ENCODE measurements at regions not wholly inside any gene's neighbourhood (a gene's known extent, or its start where the extent isn't known, plus 50 kb on each side); places are given as distances from the start of the nearest gene placed in this dataset.

GRCh38 chr20:52311209-52311794 is 119.7 kb upstream of the ZFP64 start:
- DNase-seq (ENCODE audit: low read depth, low spot score) (no peak), ATAC-seq (no peak), FAIRE-seq (no peak)
- H3K79me2 ChIP-seq (ENCODE audit: control insufficient read depth, insufficient read depth, low read length): no peaks in the 10 kb centered on the region
- H3K36me3 ChIP-seq (ENCODE audit: control insufficient read depth in 2 of 2, insufficient read depth in 2 of 2, low read length in 1 of 2): no peaks in the 10 kb centered on the region
- H2AFZ ChIP-seq (ENCODE audit: control insufficient read depth, low read depth, low read length): no peak overlapping the region
- SMC1A ChIA-PET (ENCODE audit: uncharacterized antibody, unreplicated experiment): interaction anchor here (0.6 to 2.2 kb wide), 9 partner anchors 10 to 1628 kb away, joined by 3 to 7 read pairs (median 4); no protein-coding TSS in a partner anchor
- intact Hi-C loops (cut with micrococcal nuclease; ENCODE audit: unreplicated experiment) (no loop called here), in situ Hi-C loops (cut with MboI) (loop anchor here (10.0 kb wide), 1 partner anchor 903 kb away; no protein-coding TSS in a partner anchor)
- H3K27me3 ChIP-seq (replicated peaks in 1 of 2; ENCODE audit: control insufficient read depth in 2 of 2, insufficient read depth in 2 of 2, low read length in 1 of 2): no peaks in the 10 kb centered on the region
- CTCF ChIA-PET: interaction anchor here (0.6 to 3.3 kb wide), 25 partner anchors 10 to 1896 kb away, joined by 3 to 28 read pairs (median 5); partner anchors contain the start of gene PFDN4
- RAD21 ChIA-PET (ENCODE audit: unreplicated experiment): interaction anchor here (1.6 to 2.2 kb wide), 3 partner anchors 67 to 1236 kb away, joined by 8 to 10 read pairs (median 9); no protein-coding TSS in a partner anchor
- no TSS peak for BruUV-seq (replicated peaks)
- POLR2A ChIA-PET: interaction anchor here (0.6 kb wide), 1 partner anchor 71 kb away, joined by 3 read pairs; no protein-coding TSS in a partner anchor
- H3K4me2 ChIP-seq (ENCODE audit: control insufficient read depth, insufficient read depth): no peak overlapping the region
- TF ChIP-seq TCF12 (IDR thresholded peaks at IDR 0.05; ENCODE audit: low read depth, low read length): no peak
- no peak for TF ChIP-seq POU2F2 (IDR thresholded peaks at IDR 0.05; ENCODE audit: borderline replicate concordance, low read depth, low read length)
- TF ChIP-seq BACH1 (IDR thresholded peaks at IDR 0.05; ENCODE audit: borderline replicate concordance): no peak
- no peak for TF ChIP-seq IKZF1 (conservative IDR thresholded peaks at IDR 0.05)
- TF ChIP-seq KDM1A (IDR thresholded peaks at IDR 0.05; ENCODE audit: borderline replicate concordance): no peak
- no peaks in the 10 kb centered on the region for H3K9me3 ChIP-seq (replicated peaks; ENCODE audit: control insufficient read depth, insufficient read depth, low read length)
- no peaks in the 10 kb centered on the region for H3K4me1 ChIP-seq (ENCODE audit: control insufficient read depth, insufficient read depth, low read length)
- H4K20me1 ChIP-seq (ENCODE audit: control insufficient read depth, insufficient read depth): no peaks in the 10 kb centered on the region
- H3K27ac ChIP-seq (ENCODE audit: control insufficient read depth, insufficient read depth): no peak overlapping the region
- WGBS (ENCODE audit: insufficient coverage, insufficient replicate concordance, low lambda C conversion rate, missing lambda C conversion rate): 32% methylated on average over 8 of the region's 8 CpGs
- no peak overlapping the region for H3K9ac ChIP-seq (ENCODE audit: control insufficient read depth, insufficient read depth, low read length)
- H3K4me3 ChIP-seq: no peak overlapping the region

- in situ Hi-C loops (cut with MboI): no loop called here
- RAD21 ChIA-PET (ENCODE audit: unreplicated experiment): no interaction called here
- no peak overlapping the region for H3K4me3 ChIP-seq
These were observed 117.6 kb upstream of the ZFP64 start for GRCh38 chr20:52309181-52309580.

More at GRCh38 chr20:52309181-52309580, 117.6 kb upstream of the ZFP64 start:
- 22% methylated on average over 7 of the region's 7 CpGs for WGBS (ENCODE audit: insufficient coverage, insufficient replicate concordance, low lambda C conversion rate, missing lambda C conversion rate)
- no peaks in the 10 kb centered on the region for H3K36me3 ChIP-seq (ENCODE audit: control insufficient read depth in 2 of 2, insufficient read depth in 2 of 2, low read length in 1 of 2)
- no peak for DNase-seq (ENCODE audit: low read depth, low spot score)
- H3K4me2 ChIP-seq (ENCODE audit: control insufficient read depth, insufficient read depth): no peak overlapping the region
- no peak overlapping the region for H3K9ac ChIP-seq (ENCODE audit: control insufficient read depth, insufficient read depth, low read length)
- ChIA-PET SMC1A (ENCODE audit: uncharacterized antibody, unreplicated experiment) (interaction anchor here (0.9 kb wide), 1 partner anchor 181 kb away, joined by 3 read pairs; no protein-coding TSS in a partner anchor), CTCF (interaction anchor here (0.9 to 1.7 kb wide), 3 partner anchors 8 to 1795 kb away, joined by 3 to 5 read pairs (median 3); no protein-coding TSS in a partner anchor), POLR2A (no interaction called here)
- H3K27ac ChIP-seq (ENCODE audit: control insufficient read depth, insufficient read depth): no peak overlapping the region
- TF ChIP-seq BCL3 (IDR thresholded peaks at IDR 0.05; ENCODE audit: borderline replicate concordance, insufficient read depth, low read depth, low read length, poor library complexity, severe bottlenecking): no peak
- FAIRE-seq: no peak
- no peaks in the 10 kb centered on the region for H4K20me1 ChIP-seq (ENCODE audit: control insufficient read depth, insufficient read depth)
- no peak for ATAC-seq
- H3K4me1 ChIP-seq (ENCODE audit: control insufficient read depth, insufficient read depth, low read length): no peaks in the 10 kb centered on the region
- no peak overlapping the region for H2AFZ ChIP-seq (ENCODE audit: control insufficient read depth, low read depth, low read length)
- intact Hi-C loops (cut with micrococcal nuclease; ENCODE audit: unreplicated experiment): no loop called here
- H3K9me3 ChIP-seq (replicated peaks; ENCODE audit: control insufficient read depth, insufficient read depth, low read length): no peaks in the 10 kb centered on the region
- no peaks in the 10 kb centered on the region for H3K79me2 ChIP-seq (ENCODE audit: control insufficient read depth, insufficient read depth, low read length)
- H3K27me3 ChIP-seq (replicated peaks in 1 of 2; ENCODE audit: control insufficient read depth in 2 of 2, insufficient read depth in 2 of 2, low read length in 1 of 2): no peaks in the 10 kb centered on the region
- BruUV-seq (replicated peaks): no TSS peak

All from GM12878 (cell line).